ENCODE measurements at regions not wholly inside any gene's neighbourhood (a gene's known extent, or its start where the extent isn't known, plus 50 kb on each side); places are given as distances from the start of the nearest gene placed in this dataset.
A peak's percentile ranks its signal among the peaks of the same experiment; 100 is the strongest.

DNA sequence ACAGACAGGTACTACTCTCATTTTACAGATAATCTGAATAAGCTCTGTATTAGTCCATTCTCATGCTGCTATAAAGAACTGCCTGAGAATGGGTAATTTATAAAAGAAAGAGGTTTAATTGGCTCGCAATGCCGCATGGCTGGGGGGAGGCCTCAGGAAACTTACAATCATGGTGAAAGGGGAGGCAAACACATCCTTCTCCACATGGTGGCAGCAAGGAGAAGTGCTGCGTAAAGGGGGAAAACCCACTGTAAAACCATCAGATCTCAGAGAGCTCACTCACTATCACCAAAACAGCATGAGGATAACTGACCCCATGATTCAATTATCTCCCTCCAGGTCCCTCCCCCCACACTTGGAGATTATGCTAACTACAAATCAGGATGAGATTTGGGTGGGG is 254.4 kb downstream of the KCNE4 start:
- no peak overlapping the region for H3K27ac ChIP-seq (replicated peaks)
- TF ChIP-seq GABPA (IDR thresholded peaks at IDR 0.05; ENCODE audit: low read depth) (no peak), POLR2AphosphoS5 (IDR thresholded peaks at IDR 0.05; ENCODE audit: low read depth) (no peak), SPI1 (IDR thresholded peaks at IDR 0.05; ENCODE audit: borderline replicate concordance, low read depth) (no peak)
- TF ChIP-seq, protein P1, sequence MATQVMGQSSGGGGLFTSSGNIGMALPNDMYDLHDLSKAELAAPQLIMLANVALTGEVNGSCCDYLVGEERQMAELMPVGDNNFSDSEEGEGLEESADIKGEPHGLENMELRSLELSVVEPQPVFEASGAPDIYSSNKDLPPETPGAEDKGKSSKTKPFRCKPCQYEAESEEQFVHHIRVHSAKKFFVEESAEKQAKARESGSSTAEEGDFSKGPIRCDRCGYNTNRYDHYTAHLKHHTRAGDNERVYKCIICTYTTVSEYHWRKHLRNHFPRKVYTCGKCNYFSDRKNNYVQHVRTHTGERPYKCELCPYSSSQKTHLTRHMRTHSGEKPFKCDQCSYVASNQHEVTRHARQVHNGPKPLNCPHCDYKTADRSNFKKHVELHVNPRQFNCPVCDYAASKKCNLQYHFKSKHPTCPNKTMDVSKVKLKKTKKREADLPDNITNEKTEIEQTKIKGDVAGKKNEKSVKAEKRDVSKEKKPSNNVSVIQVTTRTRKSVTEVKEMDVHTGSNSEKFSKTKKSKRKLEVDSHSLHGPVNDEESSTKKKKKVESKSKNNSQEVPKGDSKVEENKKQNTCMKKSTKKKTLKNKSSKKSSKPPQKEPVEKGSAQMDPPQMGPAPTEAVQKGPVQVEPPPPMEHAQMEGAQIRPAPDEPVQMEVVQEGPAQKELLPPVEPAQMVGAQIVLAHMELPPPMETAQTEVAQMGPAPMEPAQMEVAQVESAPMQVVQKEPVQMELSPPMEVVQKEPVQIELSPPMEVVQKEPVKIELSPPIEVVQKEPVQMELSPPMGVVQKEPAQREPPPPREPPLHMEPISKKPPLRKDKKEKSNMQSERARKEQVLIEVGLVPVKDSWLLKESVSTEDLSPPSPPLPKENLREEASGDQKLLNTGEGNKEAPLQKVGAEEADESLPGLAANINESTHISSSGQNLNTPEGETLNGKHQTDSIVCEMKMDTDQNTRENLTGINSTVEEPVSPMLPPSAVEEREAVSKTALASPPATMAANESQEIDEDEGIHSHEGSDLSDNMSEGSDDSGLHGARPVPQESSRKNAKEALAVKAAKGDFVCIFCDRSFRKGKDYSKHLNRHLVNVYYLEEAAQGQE (IDR thresholded peaks at IDR 0.05; ENCODE audit: insufficient replicate concordance, low read depth) = no peak
- TF ChIP-seq, protein P2, sequence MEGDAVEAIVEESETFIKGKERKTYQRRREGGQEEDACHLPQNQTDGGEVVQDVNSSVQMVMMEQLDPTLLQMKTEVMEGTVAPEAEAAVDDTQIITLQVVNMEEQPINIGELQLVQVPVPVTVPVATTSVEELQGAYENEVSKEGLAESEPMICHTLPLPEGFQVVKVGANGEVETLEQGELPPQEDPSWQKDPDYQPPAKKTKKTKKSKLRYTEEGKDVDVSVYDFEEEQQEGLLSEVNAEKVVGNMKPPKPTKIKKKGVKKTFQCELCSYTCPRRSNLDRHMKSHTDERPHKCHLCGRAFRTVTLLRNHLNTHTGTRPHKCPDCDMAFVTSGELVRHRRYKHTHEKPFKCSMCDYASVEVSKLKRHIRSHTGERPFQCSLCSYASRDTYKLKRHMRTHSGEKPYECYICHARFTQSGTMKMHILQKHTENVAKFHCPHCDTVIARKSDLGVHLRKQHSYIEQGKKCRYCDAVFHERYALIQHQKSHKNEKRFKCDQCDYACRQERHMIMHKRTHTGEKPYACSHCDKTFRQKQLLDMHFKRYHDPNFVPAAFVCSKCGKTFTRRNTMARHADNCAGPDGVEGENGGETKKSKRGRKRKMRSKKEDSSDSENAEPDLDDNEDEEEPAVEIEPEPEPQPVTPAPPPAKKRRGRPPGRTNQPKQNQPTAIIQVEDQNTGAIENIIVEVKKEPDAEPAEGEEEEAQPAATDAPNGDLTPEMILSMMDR (IDR thresholded peaks at IDR 0.05; ENCODE audit: insufficient read depth, low read length) = no peak
- no peak overlapping the region for H3K4me3 ChIP-seq (replicated peaks; ENCODE audit: insufficient read depth, low read length)
- no peaks in the 10 kb centered on the region for H3K27me3 ChIP-seq (ENCODE audit: insufficient read depth, poor library complexity, severe bottlenecking)
- peak in 1 of 2 experiments; percentile 16 for DNase-seq (ENCODE audit: low read depth in 1 of 2, low spot score in 1 of 2)

DNA sequence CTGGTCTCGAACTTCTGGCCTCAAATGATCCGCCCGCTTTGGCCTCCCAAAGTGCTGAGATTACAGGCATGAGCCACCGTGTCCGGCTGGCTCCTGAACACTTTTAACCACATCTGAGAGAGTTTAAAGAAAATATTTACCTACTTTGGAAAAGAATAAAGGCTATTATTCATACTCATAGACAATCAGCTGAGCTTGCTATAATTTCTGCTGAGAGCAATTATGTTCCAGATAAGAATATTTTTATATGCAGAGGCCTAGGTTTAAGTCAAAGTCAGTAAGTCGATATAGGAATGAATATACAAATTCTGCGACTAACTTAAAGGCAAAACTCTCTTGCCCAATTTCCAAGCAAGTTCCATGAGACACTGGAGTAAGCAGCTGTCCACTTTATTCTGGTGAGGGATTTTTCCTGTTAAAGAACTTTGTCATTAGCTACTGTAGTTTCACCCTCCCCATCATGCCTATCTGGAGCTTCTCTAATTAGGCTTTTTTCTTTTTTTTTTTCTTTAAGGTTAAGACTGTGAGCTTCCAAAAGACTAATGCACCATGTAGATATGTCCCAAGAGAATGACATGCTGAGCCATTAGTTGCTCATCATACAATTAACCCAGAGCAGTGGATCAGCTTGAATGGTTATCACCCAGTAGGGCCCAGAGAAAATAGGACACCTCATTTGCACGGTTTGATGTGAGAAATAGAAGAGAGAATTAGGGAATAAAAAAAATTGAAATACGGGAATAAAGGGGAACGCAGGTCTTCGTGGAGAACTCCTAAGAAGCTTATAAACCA is 260.1 kb downstream of the KCNE4 start:
- H3K4me3 ChIP-seq (replicated peaks; ENCODE audit: insufficient read depth, low read length) = no peak overlapping the region
- H3K27ac ChIP-seq (replicated peaks) = no peak overlapping the region
- no peak for DNase-seq (ENCODE audit: low read depth in 1 of 2, low spot score in 1 of 2)
- H3K27me3 ChIP-seq (ENCODE audit: insufficient read depth, poor library complexity, severe bottlenecking) = no peaks in the 10 kb centered on the region
- no peak for TF ChIP-seq SPI1 (IDR thresholded peaks at IDR 0.05; ENCODE audit: borderline replicate concordance, low read depth)
- TF ChIP-seq GABPA (IDR thresholded peaks at IDR 0.05; ENCODE audit: low read depth) = no peak
- TF ChIP-seq POLR2AphosphoS5 (IDR thresholded peaks at IDR 0.05; ENCODE audit: low read depth) = no peak
- TF ChIP-seq, protein P1 (IDR thresholded peaks at IDR 0.05; ENCODE audit: insufficient replicate concordance, low read depth) = no peak
- TF ChIP-seq, protein P2 (IDR thresholded peaks at IDR 0.05; ENCODE audit: insufficient read depth, low read length) = no peak

DNA sequence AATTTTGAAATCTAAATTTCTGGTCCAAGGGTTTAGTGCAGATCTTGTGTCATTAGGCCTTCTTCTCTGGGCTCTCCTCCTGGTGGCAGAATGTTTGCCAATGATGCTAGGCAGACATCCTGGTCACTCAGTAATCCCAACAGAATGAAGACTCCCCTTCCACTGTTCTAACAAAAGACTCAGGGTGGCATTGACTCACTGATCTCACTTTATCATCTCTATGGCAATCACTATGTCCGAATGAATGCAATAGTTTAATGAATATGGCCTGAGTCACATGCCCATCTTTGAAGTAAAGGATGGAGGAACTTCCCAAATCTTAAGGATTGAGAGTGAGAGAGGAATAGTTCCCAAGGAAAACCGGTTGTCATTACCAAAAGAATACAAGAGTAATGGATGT is 261.1 kb downstream of the KCNE4 start:
- Histone ChIP-seq H3K27me3 (ENCODE audit: insufficient read depth, poor library complexity, severe bottlenecking) (no peaks in the 10 kb centered on the region), H3K27ac (replicated peaks) (no peak overlapping the region), H3K4me3 (replicated peaks; ENCODE audit: insufficient read depth, low read length) (no peak overlapping the region)
- TF ChIP-seq, protein P2 (IDR thresholded peaks at IDR 0.05; ENCODE audit: insufficient read depth, low read length) = no peak
- TF ChIP-seq, protein P1 (IDR thresholded peaks at IDR 0.05; ENCODE audit: insufficient replicate concordance, low read depth) = no peak
- TF ChIP-seq SPI1 (IDR thresholded peaks at IDR 0.05; ENCODE audit: borderline replicate concordance, low read depth) = no peak
- TF ChIP-seq POLR2AphosphoS5 (IDR thresholded peaks at IDR 0.05; ENCODE audit: low read depth) = no peak
- TF ChIP-seq GABPA (IDR thresholded peaks at IDR 0.05; ENCODE audit: low read depth) = no peak
- DNase-seq (ENCODE audit: low read depth in 1 of 2, low spot score in 1 of 2) = no peak
